T-helper 17 cell (primary cell): ENCODE measurements at regions not wholly inside any gene's neighbourhood (a gene's known extent, or its start where the extent isn't known, plus 50 kb on each side); places are given as distances from the start of the nearest gene placed in this dataset.
"Not testable (repeated sequence)": the region's sequence is repeated elsewhere in the genome, so short reads cannot be mapped to it uniquely, and the experiment has no call there.

Experiments used
- ATAC-seq: fragments of 150-1000 bp; cut with Tn5 transposase; 2 replicates; pipeline ENCODE4 v1.10.0; 2021; ENCODE audit warnings: mild to moderate bottlenecking, moderate library complexity
- DNase-seq, 3 donors: peaks; one replicate each; pipeline versions ENCODE4 v3.0.0 to v3.0.0-alpha.2; 2020 to 2021
- H3K9me3 ChIP-seq: one replicate; pipeline ENCODE4 v1.7.0; 2013; ENCODE audit warnings: low read length, mild to moderate bottlenecking; ENCODE audit not compliant: control insufficient read depth, poor library complexity, severe bottlenecking
- H3K27ac Mint-ChIP-seq: one replicate; pipeline ENCODE4 v1.8.0; 2022; ENCODE audit warnings: mild to moderate bottlenecking, moderate library complexity, mixed read lengths
- H3K27me3 Mint-ChIP-seq: one replicate; pipeline ENCODE4 v1.8.0; 2022; ENCODE audit warnings: mixed read lengths
- H3K36me3 Mint-ChIP-seq: one replicate; pipeline ENCODE4 v1.8.0; 2022; ENCODE audit warnings: low read depth, mixed read lengths
- H3K4me1 Mint-ChIP-seq: one replicate; pipeline ENCODE4 v1.8.0; 2022; ENCODE audit warnings: mild to moderate bottlenecking, mixed read lengths
- H3K4me3 Mint-ChIP-seq: one replicate; pipeline ENCODE4 v1.8.0; 2022; ENCODE audit warnings: mild to moderate bottlenecking, moderate library complexity, mixed read lengths

DNA sequence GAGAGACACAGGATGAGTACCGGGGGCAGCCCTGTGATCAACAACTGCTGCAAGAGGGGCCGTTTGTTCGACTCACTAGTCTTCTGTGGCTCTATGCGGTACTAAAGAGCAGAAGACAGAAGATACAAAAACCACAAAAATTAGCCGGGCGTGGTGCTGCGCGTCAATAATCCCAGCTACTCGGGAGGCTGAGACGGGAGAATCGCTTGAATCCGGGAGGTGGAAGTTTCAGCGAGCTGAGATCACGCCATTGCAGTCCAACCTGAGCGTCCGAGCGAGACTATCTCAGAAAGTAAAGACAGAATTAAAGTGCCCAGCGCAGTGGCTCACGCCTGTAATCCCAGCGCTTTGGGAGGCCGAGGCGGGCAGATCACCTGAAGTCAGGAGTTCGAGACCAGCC is 71.0 kb upstream of the RNU2-1 start:
- H3K4me3 Mint-ChIP-seq, H3K36me3 Mint-ChIP-seq, ATAC-seq: not testable (repeated sequence)

DNA sequence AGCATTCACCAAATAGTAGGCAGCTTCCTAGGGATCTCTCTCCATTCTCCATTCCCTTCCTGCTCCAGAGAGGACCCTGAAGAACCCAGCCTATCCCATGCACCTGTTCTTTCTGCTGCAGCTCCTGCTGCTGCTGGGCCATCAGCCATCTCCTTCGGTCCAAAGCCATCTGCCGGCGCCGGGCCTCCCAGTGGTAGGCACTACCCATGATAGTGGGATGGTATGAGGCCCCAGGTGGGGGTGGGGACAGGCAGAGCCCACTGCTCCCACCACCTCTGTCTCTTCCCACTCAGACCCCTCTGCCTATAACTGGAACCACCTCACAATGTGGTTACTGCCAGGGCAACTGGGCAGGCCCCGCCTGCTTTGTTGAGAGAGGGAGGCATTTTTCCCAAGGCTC is 69.3 kb upstream of the RNU2-1 start:
- not testable (repeated sequence) for H3K27me3 Mint-ChIP-seq, ATAC-seq, H3K4me1 Mint-ChIP-seq, H3K36me3 Mint-ChIP-seq, H3K27ac Mint-ChIP-seq, H3K9me3 ChIP-seq, DNase-seq, H3K4me3 Mint-ChIP-seq

More for the DNA sequence above, 71.0 kb upstream of the RNU2-1 start:
- DNase-seq, H3K27ac Mint-ChIP-seq, H3K4me1 Mint-ChIP-seq, H3K9me3 ChIP-seq, H3K27me3 Mint-ChIP-seq: not testable (repeated sequence)

DNA sequence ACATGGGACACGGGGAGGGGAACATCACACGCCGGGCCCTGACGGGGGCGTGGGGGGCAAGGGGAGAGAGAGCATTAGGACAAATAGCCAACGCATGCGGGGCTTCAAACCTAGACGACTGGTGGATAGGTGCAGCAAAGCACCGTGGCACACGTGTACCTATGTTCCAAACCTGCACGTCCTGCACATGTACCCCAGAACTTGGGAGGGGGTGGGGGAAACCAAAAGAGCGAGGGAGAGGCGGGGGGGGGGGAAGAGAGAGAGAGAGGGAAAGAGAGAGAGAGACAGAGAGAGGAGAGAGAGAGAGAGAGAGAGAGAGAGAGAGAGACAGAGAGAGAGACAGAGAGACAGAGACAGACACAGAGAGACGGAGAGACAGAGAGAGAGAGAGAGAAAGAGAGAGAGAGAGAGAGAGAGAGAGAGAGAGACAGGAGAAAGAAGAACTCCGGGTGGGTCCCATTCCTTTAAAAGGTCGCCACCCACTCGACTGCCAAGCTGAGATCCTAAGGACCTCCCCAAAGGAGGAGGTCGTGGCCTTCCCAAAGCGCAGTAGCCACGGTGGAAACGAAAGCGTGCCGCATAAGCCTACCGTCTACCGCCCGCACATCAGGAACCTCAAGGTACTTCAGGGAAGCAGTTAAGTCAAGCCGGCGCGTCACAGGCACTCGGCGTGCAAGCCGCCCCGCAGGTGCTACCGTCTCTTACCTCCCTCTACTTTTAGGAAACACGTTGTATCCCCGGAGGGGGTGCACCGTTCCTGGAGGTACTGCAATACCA is 65.7 kb upstream of the RNU2-1 start:
- not testable (repeated sequence) for H3K9me3 ChIP-seq, H3K27me3 Mint-ChIP-seq, H3K36me3 Mint-ChIP-seq, ATAC-seq, H3K4me3 Mint-ChIP-seq, DNase-seq, H3K4me1 Mint-ChIP-seq, H3K27ac Mint-ChIP-seq

- not testable (repeated sequence) for H3K4me3 Mint-ChIP-seq
Observed at GRCh38 chr17:43289670-43290069, 55.9 kb upstream of the RNU2-1 start.

GRCh38 chr17:43283606-43284005 is 49.8 kb upstream of the RNU2-1 start:
- DNase-seq, H3K36me3 Mint-ChIP-seq, ATAC-seq, H3K27ac Mint-ChIP-seq, H3K27me3 Mint-ChIP-seq, H3K4me1 Mint-ChIP-seq, H3K9me3 ChIP-seq: not testable (repeated sequence)
- H3K4me3 Mint-ChIP-seq, result peak overlapping the region; percentile 63

More at GRCh38 chr17:43289670-43290069, 55.9 kb upstream of the RNU2-1 start:
- not testable (repeated sequence) for H3K27ac Mint-ChIP-seq, H3K27me3 Mint-ChIP-seq, H3K9me3 ChIP-seq, H3K36me3 Mint-ChIP-seq, DNase-seq, H3K4me1 Mint-ChIP-seq, ATAC-seq
